ENCODE measurements at regions not wholly inside any gene's neighbourhood (a gene's known extent, or its start where the extent isn't known, plus 50 kb on each side); places are given as distances from the start of the nearest gene placed in this dataset.

DNA sequence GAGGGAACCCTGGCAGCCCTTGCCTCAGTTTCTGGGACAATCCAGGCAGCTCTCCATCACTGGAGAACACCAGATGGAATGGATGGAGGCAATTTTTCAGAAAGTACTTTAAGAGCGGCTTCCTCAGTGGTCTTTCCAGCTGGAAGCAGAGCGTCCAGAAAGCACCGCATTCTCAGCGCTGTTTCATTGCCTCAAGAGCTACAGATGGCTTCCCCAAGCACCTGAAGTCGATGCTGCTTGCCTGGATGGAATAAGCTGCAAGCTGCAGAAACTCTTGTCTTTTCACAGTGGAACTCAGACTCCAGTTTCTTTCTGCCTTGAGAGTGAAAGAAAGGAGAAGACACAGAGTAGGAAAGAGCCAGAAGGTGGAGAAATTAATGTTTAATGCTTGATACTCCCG is 766.9 kb downstream of the TDRD15 start:
- TF ChIP-seq EZH2 (IDR thresholded peaks at IDR 0.05) (no peak), POLR2AphosphoS5 (IDR thresholded peaks at IDR 0.05; ENCODE audit: borderline replicate concordance, low read depth, low read length) (no peak), FOXP2 (optimal IDR thresholded peaks at IDR 0.05; ENCODE audit: control extremely low read depth, extremely low read length, insufficient read depth) (no peak)

All from SK-N-MC (cell line).